HepG2 (cell line): ENCODE measurements at regions not wholly inside any gene's neighbourhood (a gene's known extent, or its start where the extent isn't known, plus 50 kb on each side); places are given as distances from the start of the nearest gene placed in this dataset.

Experiments used
- ATAC-seq: fragments of 200-7000 bp; cut with Tn5 transposase; 3 replicates; pipeline ENCODE4 v1.9.1; 2020; ENCODE audit warnings: mild to moderate bottlenecking, moderate library complexity
- BruUV-seq: library from RNA; stranded (reverse); fragments of 400-500 nt; replicated peaks from 2 replicates; lab custom pipeline; 2021; lab: Mats Ljungman, UMichigan
- CTCF ChIA-PET: fragments of 300-600 bp; formaldehyde crosslinking; extraction: SDS; loops from one replicate; lab custom pipeline; 2021; ENCODE audit warnings: low total read pairs, inconsistent platforms, low intra/inter-chr PET ratio; lab: Yijun Ruan, JAX
- POLR2A ChIA-PET: fragments of 350-600 bp; sonication (Branson Sonifier 250); formaldehyde crosslinking; loops from one replicate; lab custom pipeline; 2020; ENCODE audit warnings: antibody characterized with exemption, inconsistent platforms; lab: Yijun Ruan, JAX
- DNase-seq: peaks from one replicate; pipeline ENCODE4 v3.0.0-alpha.2; 2015; ENCODE audit warnings: low spot score
- FAIRE-seq: peaks from 3 replicates; lab custom pipeline; 2011; peaks lifted over from hg19 to GRCh38; lab: Jason Lieb, UNC
- H2AFZ ChIP-seq: one replicate; pipeline ENCODE4 v1.6.1; 2011; ENCODE audit warnings: low read length, inconsistent platforms
- H3K27ac ChIP-seq: fragments of 300-600 bp; 3 replicates; pipeline ENCODE4 v1.8.0; 2011; ENCODE audit warnings: mixed run types, mild to moderate bottlenecking, mixed read lengths, low read length, inconsistent platforms; ENCODE audit not compliant: insufficient read depth; ENCODE audit errors: extremely low read length
- H3K27me3 ChIP-seq, 2 experiments: fragments of 200-600 bp in 1 of 2; 2 replicates in 1 of 2; 3 replicates in 1 of 2; pipeline versions ENCODE4 v1.6.0 to v1.8.0; 2011; ENCODE audit warnings: low read length in 2 of 2, mild to moderate bottlenecking in 2 of 2, moderate library complexity in 2 of 2, inconsistent platforms in 1 of 2; ENCODE audit not compliant: insufficient read depth in 2 of 2, control insufficient read depth in 1 of 2
- H3K36me3 ChIP-seq, 2 experiments: fragments of 200-600 bp in 1 of 2; replicated peaks in 1 of 2; 2 replicates in 1 of 2; 3 replicates in 1 of 2; pipeline versions ENCODE4 v1.5.1 to v1.8.0; 2011; ENCODE audit warnings: low read length in 2 of 2, inconsistent platforms in 1 of 2; ENCODE audit not compliant: insufficient read depth in 2 of 2, control insufficient read depth in 1 of 2
- H3K4me1 ChIP-seq: 2 replicates; pipeline ENCODE4 v1.5.1; 2012; ENCODE audit warnings: low read length, inconsistent platforms; ENCODE audit not compliant: insufficient read depth
- H3K4me2 ChIP-seq: 2 replicates; pipeline ENCODE4 v1.6.0; 2011; ENCODE audit warnings: low read depth, low read length, inconsistent platforms
- H3K4me3 ChIP-seq, 3 experiments: fragments of 200-600 bp in 1 of 3; sonication (generic), shearing (Covaris generic) in 1 of 3; replicated peaks in 1 of 3; 2 replicates each; pipeline ENCODE4 v1.5.1; 2011 to 2016; ENCODE audit warnings: low read length in 3 of 3, inconsistent platforms in 2 of 3, low read depth in 2 of 3, mild to moderate bottlenecking in 2 of 3, control low read depth in 1 of 3, mixed read lengths in 1 of 3; ENCODE audit not compliant: insufficient read depth in 1 of 3
- H3K79me2 ChIP-seq: one replicate; pipeline ENCODE4 v1.6.1; 2011; ENCODE audit warnings: low read length, inconsistent platforms; ENCODE audit not compliant: insufficient read depth
- H3K9ac ChIP-seq: 2 replicates; pipeline ENCODE4 v1.6.0; 2011; ENCODE audit warnings: mild to moderate bottlenecking, low read depth, low read length, inconsistent platforms; ENCODE audit not compliant: insufficient read depth
- H3K9me3 ChIP-seq: 2 replicates; pipeline ENCODE4 v1.5.1; 2012; ENCODE audit warnings: mild to moderate bottlenecking, low read length
- H4K20me1 ChIP-seq: 2 replicates; pipeline ENCODE4 v1.6.0; 2011; ENCODE audit warnings: inconsistent platforms, mild to moderate bottlenecking, low read length, moderate library complexity; ENCODE audit not compliant: insufficient read depth
- NFYB ChIP-seq: sonication (generic); formaldehyde crosslinking; IDR thresholded peaks from 2 replicates; pipeline ENCODE4 v1.4.0; 2020; ENCODE audit warnings: missing genetic modification reagents
- NFYC ChIP-seq: IDR thresholded peaks from 2 replicates; pipeline ENCODE4 v1.6.1; 2016; ENCODE audit warnings: missing genetic modification reagents, missing compliant biosample characterization
- ZNF768 ChIP-seq: sonication (generic); formaldehyde crosslinking; IDR thresholded peaks from 2 replicates; pipeline ENCODE4 v1.4.0; 2020; ENCODE audit warnings: missing genetic modification reagents
- WGBS: methylation state at CpG from one replicate; pipeline ENCODE4 v1.1.6; 2017; ENCODE audit warnings: low lambda C conversion rate; 5-methylcytosine and 5-hydroxymethylcytosine counted together
- in situ Hi-C: cut with HindIII; loops from 2 replicates; pipeline ENCODE4 v1.10.0; 2017; ENCODE audit warnings: low pct_unique_long_range_greater_than_20kb; ENCODE audit not compliant: extremely low pct_ligation_motif_present
- intact Hi-C: fragments of 100-400 bp; cut with micrococcal nuclease; formaldehyde crosslinking; loops from one replicate; pipeline ENCODE4 v1.10.0; 2022; ENCODE audit not compliant: unreplicated experiment
- TF ChIP-seq, protein P1 (sequence below): IDR thresholded peaks from 2 replicates; pipeline ENCODE4 v1.4.0; 2020; ENCODE audit warnings: mild to moderate bottlenecking, missing genetic modification reagents

DNA sequence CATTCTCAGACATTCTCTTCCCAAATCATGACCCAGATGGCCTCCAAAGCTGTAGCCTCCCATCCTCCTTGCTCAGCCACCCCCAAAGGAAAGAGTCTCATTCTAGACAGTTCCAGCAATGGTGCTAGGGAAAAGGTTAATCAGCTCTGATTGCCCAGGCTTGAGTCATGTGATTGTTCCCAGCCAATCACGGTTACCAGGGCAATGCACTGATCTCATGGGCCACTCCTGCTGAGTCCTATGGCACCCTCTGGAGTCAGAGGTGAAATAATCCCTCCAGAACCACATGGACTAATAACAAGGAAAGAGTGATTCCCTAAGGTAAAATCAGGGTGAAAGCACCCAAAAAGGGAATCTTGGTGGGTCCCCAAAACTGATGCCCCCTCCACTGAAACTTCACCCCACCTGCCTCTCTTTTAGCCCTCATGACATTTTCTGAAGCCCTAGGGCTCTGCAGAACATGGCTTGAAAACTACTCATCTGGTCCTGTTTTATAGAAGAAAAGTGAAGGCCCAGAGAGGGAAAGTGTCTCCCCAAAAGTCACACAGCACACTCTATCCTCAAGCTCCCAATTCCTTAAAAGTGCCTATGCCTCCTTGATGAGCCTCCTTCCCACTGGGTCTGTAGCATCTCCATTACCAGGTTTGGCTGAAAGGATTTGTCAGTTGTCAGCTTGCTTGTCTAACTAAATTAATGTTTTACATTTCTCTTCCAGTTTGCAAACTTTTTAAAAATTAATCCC is 203.7 kb downstream of the MN1 start:
- Histone ChIP-seq H4K20me1 (no peaks in the 10 kb centered on the region), H3K9me3 (no peaks in the 10 kb centered on the region)
- TF ChIP-seq, protein P1, sequence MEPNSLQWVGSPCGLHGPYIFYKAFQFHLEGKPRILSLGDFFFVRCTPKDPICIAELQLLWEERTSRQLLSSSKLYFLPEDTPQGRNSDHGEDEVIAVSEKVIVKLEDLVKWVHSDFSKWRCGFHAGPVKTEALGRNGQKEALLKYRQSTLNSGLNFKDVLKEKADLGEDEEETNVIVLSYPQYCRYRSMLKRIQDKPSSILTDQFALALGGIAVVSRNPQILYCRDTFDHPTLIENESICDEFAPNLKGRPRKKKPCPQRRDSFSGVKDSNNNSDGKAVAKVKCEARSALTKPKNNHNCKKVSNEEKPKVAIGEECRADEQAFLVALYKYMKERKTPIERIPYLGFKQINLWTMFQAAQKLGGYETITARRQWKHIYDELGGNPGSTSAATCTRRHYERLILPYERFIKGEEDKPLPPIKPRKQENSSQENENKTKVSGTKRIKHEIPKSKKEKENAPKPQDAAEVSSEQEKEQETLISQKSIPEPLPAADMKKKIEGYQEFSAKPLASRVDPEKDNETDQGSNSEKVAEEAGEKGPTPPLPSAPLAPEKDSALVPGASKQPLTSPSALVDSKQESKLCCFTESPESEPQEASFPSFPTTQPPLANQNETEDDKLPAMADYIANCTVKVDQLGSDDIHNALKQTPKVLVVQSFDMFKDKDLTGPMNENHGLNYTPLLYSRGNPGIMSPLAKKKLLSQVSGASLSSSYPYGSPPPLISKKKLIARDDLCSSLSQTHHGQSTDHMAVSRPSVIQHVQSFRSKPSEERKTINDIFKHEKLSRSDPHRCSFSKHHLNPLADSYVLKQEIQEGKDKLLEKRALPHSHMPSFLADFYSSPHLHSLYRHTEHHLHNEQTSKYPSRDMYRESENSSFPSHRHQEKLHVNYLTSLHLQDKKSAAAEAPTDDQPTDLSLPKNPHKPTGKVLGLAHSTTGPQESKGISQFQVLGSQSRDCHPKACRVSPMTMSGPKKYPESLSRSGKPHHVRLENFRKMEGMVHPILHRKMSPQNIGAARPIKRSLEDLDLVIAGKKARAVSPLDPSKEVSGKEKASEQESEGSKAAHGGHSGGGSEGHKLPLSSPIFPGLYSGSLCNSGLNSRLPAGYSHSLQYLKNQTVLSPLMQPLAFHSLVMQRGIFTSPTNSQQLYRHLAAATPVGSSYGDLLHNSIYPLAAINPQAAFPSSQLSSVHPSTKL: no peak
- TF ChIP-seq NFYB (CRISPR knock-in tag): peak; percentile 73
- TF ChIP-seq NFYC (CRISPR knock-in tag): peak; percentile 59
- peak; percentile 26; the same call in 1 of the 2 replicates for TF ChIP-seq ZNF768 (CRISPR knock-in tag)
- TF ChIP-seq, all 625 proteins: peak for 3
- WGBS: 0% methylated on average over 1 of the region's 1 CpG
- intact Hi-C loops: no loop called here
- Histone ChIP-seq H3K4me1 (no peaks in the 10 kb centered on the region), H3K4me3 (no peak overlapping the region), H3K27me3 (no peaks in the 10 kb centered on the region; a peak in 1 of 5 replicates), H3K4me2 (no peak overlapping the region), H3K27ac (no peak overlapping the region), H3K9ac (no peak overlapping the region), H2AFZ (no peak overlapping the region), H3K79me2 (no peaks in the 10 kb centered on the region), H3K36me3 (no peaks in the 10 kb centered on the region)
- ChIA-PET POLR2A (no interaction called here), CTCF (no interaction called here)
- in situ Hi-C loops: no loop called here
- DNase-seq (no peak), ATAC-seq (0 out of 3 replicates have a peak, but pooled peaks have one; percentile 35), FAIRE-seq (no peak)
- BruUV-seq: no TSS peak
